ENCODE measurements at regions not wholly inside any gene's neighbourhood (a gene's known extent, or its start where the extent isn't known, plus 50 kb on each side); places are given as distances from the start of the nearest gene placed in this dataset.

DNA sequence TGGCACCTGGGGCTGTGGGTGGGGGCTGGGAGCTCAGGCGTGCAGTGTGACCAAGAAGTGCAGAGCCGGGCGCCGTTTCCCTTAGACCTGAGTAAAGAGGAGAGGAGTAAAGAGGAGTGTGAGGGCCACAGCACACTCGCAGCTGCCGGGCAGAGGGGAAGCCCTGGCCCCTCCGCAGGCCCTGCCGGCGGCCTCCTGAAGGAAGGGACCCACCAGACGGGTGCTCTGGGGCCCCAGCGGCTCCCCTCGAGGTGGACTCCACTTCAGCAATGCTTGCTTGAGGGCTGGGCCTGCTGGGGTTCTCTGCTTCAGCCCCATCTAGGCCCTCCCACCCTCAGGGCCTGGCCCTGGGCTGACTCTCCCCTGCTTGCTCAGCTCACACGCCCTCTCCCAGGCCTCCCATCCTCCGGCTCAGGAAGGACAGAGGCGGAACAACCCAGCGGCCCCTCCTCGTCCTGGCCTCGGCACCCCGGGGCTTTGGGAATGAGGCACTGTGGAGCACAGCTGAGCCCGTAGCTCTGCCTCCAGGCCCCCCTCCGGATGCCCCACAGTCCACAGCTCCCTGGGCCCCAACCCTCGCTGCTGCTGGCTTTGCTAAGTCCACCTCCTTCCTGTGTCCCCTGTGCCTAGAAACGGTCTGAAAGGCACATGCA, 1198.7 kb downstream of the BRD1 start:
- TF ChIP-seq, protein P1, sequence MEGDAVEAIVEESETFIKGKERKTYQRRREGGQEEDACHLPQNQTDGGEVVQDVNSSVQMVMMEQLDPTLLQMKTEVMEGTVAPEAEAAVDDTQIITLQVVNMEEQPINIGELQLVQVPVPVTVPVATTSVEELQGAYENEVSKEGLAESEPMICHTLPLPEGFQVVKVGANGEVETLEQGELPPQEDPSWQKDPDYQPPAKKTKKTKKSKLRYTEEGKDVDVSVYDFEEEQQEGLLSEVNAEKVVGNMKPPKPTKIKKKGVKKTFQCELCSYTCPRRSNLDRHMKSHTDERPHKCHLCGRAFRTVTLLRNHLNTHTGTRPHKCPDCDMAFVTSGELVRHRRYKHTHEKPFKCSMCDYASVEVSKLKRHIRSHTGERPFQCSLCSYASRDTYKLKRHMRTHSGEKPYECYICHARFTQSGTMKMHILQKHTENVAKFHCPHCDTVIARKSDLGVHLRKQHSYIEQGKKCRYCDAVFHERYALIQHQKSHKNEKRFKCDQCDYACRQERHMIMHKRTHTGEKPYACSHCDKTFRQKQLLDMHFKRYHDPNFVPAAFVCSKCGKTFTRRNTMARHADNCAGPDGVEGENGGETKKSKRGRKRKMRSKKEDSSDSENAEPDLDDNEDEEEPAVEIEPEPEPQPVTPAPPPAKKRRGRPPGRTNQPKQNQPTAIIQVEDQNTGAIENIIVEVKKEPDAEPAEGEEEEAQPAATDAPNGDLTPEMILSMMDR (IDR thresholded peaks at IDR 0.05) = no peak
- no peak for TF ChIP-seq EZH2 (IDR thresholded peaks at IDR 0.05; ENCODE audit: borderline replicate concordance, insufficient read depth, low read depth, low read length, poor library complexity, severe bottlenecking)
